ENCODE measurements at regions not wholly inside any gene's neighbourhood (a gene's known extent, or its start where the extent isn't known, plus 50 kb on each side); places are given as distances from the start of the nearest gene placed in this dataset.

GRCh38 chr7:46463170-46463569, 542.1 kb upstream of the IGFBP3 start:
- Histone ChIP-seq H3K9ac (ENCODE audit: low read depth in 1 of 2, low read length in 2 of 2) (no peak overlapping the region), H3K4me1 (ENCODE audit: control insufficient read depth in 4 of 4, insufficient read depth in 4 of 4, low read length in 3 of 4) (no peaks in the 10 kb centered on the region), H3K27me3 (ENCODE audit: control insufficient read depth in 4 of 4, insufficient read depth in 4 of 4, low read length in 3 of 4) (no peaks in the 10 kb centered on the region), H3K9me3 (ENCODE audit: control insufficient read depth in 4 of 4, low read length in 3 of 4) (peaks cover 12 to 46% (median 34%) of the 10 kb centered on the region in 4 donors), H3K36me3 (ENCODE audit: control insufficient read depth in 4 of 4, insufficient read depth in 3 of 4, low read depth in 1 of 4, low read length in 3 of 4) (no peaks in the 10 kb centered on the region), H3K4me3 (ENCODE audit: low read depth in 1 of 3, low read length in 3 of 3) (no peak overlapping the region), H3K27ac (ENCODE audit: low read depth in 1 of 2, low read length in 2 of 2) (no peak overlapping the region)
- no peak for DNase-seq (ENCODE audit: low spot score)
- TF ChIP-seq CTCF (IDR thresholded peaks at IDR 0.05; ENCODE audit: low read depth, low read length, missing input control): no peak
- TF ChIP-seq HNF4G (IDR thresholded peaks at IDR 0.05): peak; percentile 30
- peak; percentile 62 to 68 for TF ChIP-seq RXRA (IDR thresholded peaks at IDR 0.05)
- TF ChIP-seq HNF4A (conservative IDR thresholded peaks at IDR 0.05): peak; percentile 64 to 77
- TF ChIP-seq RAD21 (IDR thresholded peaks at IDR 0.05): no peak
- TF ChIP-seq YY1 (IDR thresholded peaks at IDR 0.05): no peak

- Histone ChIP-seq H3K4me1 (ENCODE audit: control insufficient read depth in 4 of 4, insufficient read depth in 4 of 4, low read length in 3 of 4) (peaks cover 0 to 1% (median 0%) of the 10 kb centered on the region in 4 donors), H3K9ac (ENCODE audit: low read depth in 1 of 2, low read length in 2 of 2) (no peak overlapping the region), H3K27me3 (ENCODE audit: control insufficient read depth in 4 of 4, insufficient read depth in 4 of 4, low read length in 3 of 4) (no peaks in the 10 kb centered on the region), H3K27ac (ENCODE audit: low read depth in 1 of 2, low read length in 2 of 2) (no peak overlapping the region), H3K4me3 (ENCODE audit: low read depth in 1 of 3, low read length in 3 of 3) (peak overlapping the region in 1 of 3 donors; percentile 37), H3K9me3 (ENCODE audit: control insufficient read depth in 4 of 4, low read length in 3 of 4) (peaks cover 8 to 28% (median 19%) of the 10 kb centered on the region in 4 donors), H3K36me3 (ENCODE audit: control insufficient read depth in 4 of 4, insufficient read depth in 3 of 4, low read depth in 1 of 4, low read length in 3 of 4) (no peaks in the 10 kb centered on the region)
- TF ChIP-seq RAD21 (IDR thresholded peaks at IDR 0.05) (no peak), ZBTB33 (IDR thresholded peaks at IDR 0.05) (no peak), YY1 (IDR thresholded peaks at IDR 0.05) (no peak), ATF3 (IDR thresholded peaks at IDR 0.05) (no peak), FOXA2 (IDR thresholded peaks at IDR 0.05) (no peak), EGR1 (IDR thresholded peaks at IDR 0.05; ENCODE audit: low read depth in 2 of 2) (no peak), CTCF (IDR thresholded peaks at IDR 0.05; ENCODE audit: low read depth, low read length, missing input control) (no peak), HNF4A (conservative IDR thresholded peaks at IDR 0.05) (no peak), NR2F2 (IDR thresholded peaks at IDR 0.05) (no peak), TAF1 (conservative IDR thresholded peaks at IDR 0.05) (no peak), RXRA (IDR thresholded peaks at IDR 0.05) (no peak), JUND (IDR thresholded peaks at IDR 0.05) (no peak), SP1 (IDR thresholded peaks at IDR 0.05) (no peak), GABPA (IDR thresholded peaks at IDR 0.05 in 1 of 2, conservative IDR thresholded peaks at IDR 0.05 in 1 of 2) (no peak), HNF4G (IDR thresholded peaks at IDR 0.05) (no peak), MAX (IDR thresholded peaks at IDR 0.05) (no peak), FOXA1 (IDR thresholded peaks at IDR 0.05) (no peak), REST (IDR thresholded peaks at IDR 0.05) (no peak)
- no peak for DNase-seq (ENCODE audit: low spot score)
- 86% methylated on average over 3 of the region's 3 CpGs for WGBS
Measured at GRCh38 chr7:46461334-46461777, 540.3 kb upstream of the IGFBP3 start.

All from liver (tissue), 8 donors.